SK-N-SH treated with all-trans-retinoic acid at 6 μM for 48 hours (cell line): ENCODE measurements at regions not wholly inside any gene's neighbourhood (a gene's known extent, or its start where the extent isn't known, plus 50 kb on each side); places are given as distances from the start of the nearest gene placed in this dataset.
"Not testable (repeated sequence)": the region's sequence is repeated elsewhere in the genome, so short reads cannot be mapped to it uniquely, and the experiment has no call there.

Source experiments
- ATAC-seq: fragments of 200-7000 bp; cut with Tn5 transposase; 3 replicates; pipeline ENCODE4 v1.9.1; 2020; ENCODE audit warnings: mild to moderate bottlenecking, moderate library complexity
- ARNTL ChIP-seq: fragments of 450-650 bp; formaldehyde crosslinking; IDR thresholded peaks from 2 replicates; pipeline ENCODE4 v1.5.0; 2020; ENCODE audit warnings: low read depth, mild to moderate bottlenecking, moderate library complexity, borderline replicate concordance
- BACH2 ChIP-seq: fragments of 250-450 bp; sonication (Bioruptor Pico); IDR thresholded peaks from 2 replicates; pipeline ENCODE4 v1.9.0; 2021; ENCODE audit warnings: mild to moderate bottlenecking, borderline replicate concordance
- CSDC2 ChIP-seq: fragments of 250-450 bp; sonication (Bioruptor Pico); IDR thresholded peaks from 2 replicates; pipeline ENCODE4 v1.5.0; 2020; ENCODE audit warnings: mild to moderate bottlenecking, moderate library complexity
- ESRRG ChIP-seq: fragments of 250-450 bp; sonication (Bioruptor Pico); IDR thresholded peaks from 2 replicates; pipeline ENCODE4 v1.6.1; 2021; ENCODE audit warnings: mild to moderate bottlenecking
- GLIS3 ChIP-seq: fragments of 250-450 bp; sonication (Bioruptor Pico); IDR thresholded peaks from 2 replicates; pipeline ENCODE4 v1.5.0; 2020; ENCODE audit warnings: mild to moderate bottlenecking, moderate library complexity
- ISL1 ChIP-seq: fragments of 250-450 bp; sonication (Bioruptor Pico); IDR thresholded peaks from 2 replicates; pipeline ENCODE4 v2.1.2; 2022; ENCODE audit warnings: mild to moderate bottlenecking, moderate library complexity
- OSR1 ChIP-seq: fragments of 250-450 bp; sonication (Bioruptor Pico); IDR thresholded peaks from 2 replicates; pipeline ENCODE4 v1.8.0; 2022; ENCODE audit warnings: moderate library complexity, mild to moderate bottlenecking, inconsistent platforms
- RARB ChIP-seq: fragments of 250-450 bp; sonication (Bioruptor Pico); IDR thresholded peaks from 2 replicates; pipeline ENCODE4 v1.8.0; 2021; ENCODE audit warnings: mild to moderate bottlenecking, moderate library complexity
- SNAI2 ChIP-seq: fragments of 250-450 bp; sonication (Bioruptor Pico); IDR thresholded peaks from 2 replicates; pipeline ENCODE4 v1.5.0; 2020; ENCODE audit warnings: mild to moderate bottlenecking, moderate library complexity
- TOX ChIP-seq: fragments of 250-450 bp; sonication (Bioruptor Pico); IDR thresholded peaks from 2 replicates; pipeline ENCODE4 v1.8.0; 2021; ENCODE audit warnings: mild to moderate bottlenecking, moderate library complexity, borderline replicate concordance
- ZC3H10 ChIP-seq: fragments of 250-450 bp; sonication (Bioruptor Pico); IDR thresholded peaks from 2 replicates; pipeline ENCODE4 v1.5.1; 2021; ENCODE audit warnings: mild to moderate bottlenecking, moderate library complexity
- ZFP3 ChIP-seq: fragments of 250-450 bp; sonication (Bioruptor Pico); IDR thresholded peaks from 2 replicates; pipeline ENCODE4 v1.5.0; 2020; ENCODE audit warnings: mild to moderate bottlenecking, moderate library complexity
- ZFP30 ChIP-seq: fragments of 450-650 bp; formaldehyde crosslinking; IDR thresholded peaks from 2 replicates; pipeline ENCODE4 v1.5.0; 2022; ENCODE audit warnings: mild to moderate bottlenecking, moderate library complexity
- ZNF565 ChIP-seq: fragments of 450-650 bp; formaldehyde crosslinking; conservative IDR thresholded peaks from 2 replicates; pipeline ENCODE4 v1.5.0; 2020; ENCODE audit warnings: low read depth, mild to moderate bottlenecking, moderate library complexity
- ZNF70 ChIP-seq: fragments of 450-650 bp; formaldehyde crosslinking; IDR thresholded peaks from 2 replicates; pipeline ENCODE4 v1.5.0; 2020; ENCODE audit warnings: mild to moderate bottlenecking, moderate library complexity
- ZNF8 ChIP-seq: fragments of 450-650 bp; formaldehyde crosslinking; IDR thresholded peaks from 2 replicates; pipeline ENCODE4 v1.5.0; 2020; ENCODE audit warnings: mild to moderate bottlenecking, moderate library complexity
- TF ChIP-seq, protein P1 (sequence below): fragments of 250-450 bp; sonication (Bioruptor Pico); IDR thresholded peaks from 2 replicates; pipeline ENCODE4 v1.8.0; 2021; ENCODE audit warnings: low read depth, mild to moderate bottlenecking, moderate library complexity, borderline replicate concordance
- TF ChIP-seq, protein P2 (sequence below): fragments of 250-450 bp; sonication (Bioruptor Pico); IDR thresholded peaks from 2 replicates; pipeline ENCODE4 v1.5.1; 2020; ENCODE audit warnings: low read depth, mild to moderate bottlenecking, moderate library complexity
- TF ChIP-seq, protein P3 (sequence below): fragments of 250-450 bp; sonication (Bioruptor Pico); IDR thresholded peaks from 2 replicates; pipeline ENCODE4 v1.5.0; 2020; ENCODE audit warnings: mild to moderate bottlenecking, moderate library complexity

DNA sequence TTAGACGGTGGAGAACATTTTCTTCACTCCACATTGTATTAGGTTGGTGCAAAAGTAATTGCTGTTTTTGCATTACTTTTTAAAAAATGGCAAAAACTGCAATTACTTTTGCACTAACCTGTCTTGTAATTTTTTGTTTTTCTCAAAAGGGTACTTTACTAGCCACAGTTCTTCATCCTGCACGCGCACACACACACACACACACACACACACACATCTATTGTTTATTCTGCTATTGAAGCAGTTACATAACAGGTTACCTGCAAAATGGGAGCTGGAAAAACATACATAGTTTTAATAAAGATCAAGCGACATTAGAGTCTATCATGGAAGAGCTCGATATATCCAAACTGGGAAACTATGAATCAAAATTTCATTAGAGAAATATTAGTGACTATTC is 235.2 kb downstream of the SIM1 start (continued):
- TF ChIP-seq, protein P1, sequence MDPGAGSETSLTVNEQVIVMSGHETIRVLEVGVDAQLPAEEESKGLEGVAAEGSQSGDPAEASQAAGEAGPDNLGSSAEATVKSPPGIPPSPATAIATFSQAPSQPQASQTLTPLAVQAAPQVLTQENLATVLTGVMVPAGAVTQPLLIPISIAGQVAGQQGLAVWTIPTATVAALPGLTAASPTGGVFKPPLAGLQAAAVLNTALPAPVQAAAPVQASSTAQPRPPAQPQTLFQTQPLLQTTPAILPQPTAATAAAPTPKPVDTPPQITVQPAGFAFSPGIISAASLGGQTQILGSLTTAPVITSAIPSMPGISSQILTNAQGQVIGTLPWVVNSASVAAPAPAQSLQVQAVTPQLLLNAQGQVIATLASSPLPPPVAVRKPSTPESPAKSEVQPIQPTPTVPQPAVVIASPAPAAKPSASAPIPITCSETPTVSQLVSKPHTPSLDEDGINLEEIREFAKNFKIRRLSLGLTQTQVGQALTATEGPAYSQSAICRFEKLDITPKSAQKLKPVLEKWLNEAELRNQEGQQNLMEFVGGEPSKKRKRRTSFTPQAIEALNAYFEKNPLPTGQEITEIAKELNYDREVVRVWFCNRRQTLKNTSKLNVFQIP (CRISPR knock-in tag) = no peak
- TF ChIP-seq ESRRG = no peak
- TF ChIP-seq ZFP3 (CRISPR knock-in tag) = no peak
- no peak for TF ChIP-seq ZNF8 (CRISPR knock-in tag)

DNA sequence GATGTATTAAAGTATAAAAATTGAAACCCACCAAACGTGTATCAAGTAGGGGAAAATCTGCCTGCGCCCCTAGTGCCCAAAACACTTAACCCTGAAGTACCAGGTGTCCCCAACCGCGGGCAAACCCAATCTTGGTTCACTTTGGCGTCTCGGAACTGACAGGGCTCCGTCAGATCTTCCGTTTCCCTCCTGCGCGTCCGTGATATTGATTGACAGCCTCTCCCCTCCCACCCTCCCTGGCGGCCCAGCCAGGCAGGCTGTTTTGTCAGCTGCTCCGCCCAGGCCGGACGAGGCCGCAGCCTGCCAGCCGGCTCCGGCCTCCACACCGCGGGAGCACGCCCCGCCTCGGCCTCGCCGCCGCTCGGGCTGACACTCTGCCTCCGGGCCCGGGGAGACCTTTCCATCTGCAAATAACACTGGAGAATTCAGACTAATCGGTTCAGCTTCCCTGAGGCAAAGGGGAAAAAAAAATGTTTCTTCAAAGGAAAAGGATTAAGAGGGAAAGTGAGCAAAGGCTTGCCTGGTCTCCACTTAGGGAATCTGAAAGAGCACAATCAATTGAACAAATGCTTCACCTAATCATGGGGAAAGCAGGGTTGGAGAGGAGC is 234.9 kb upstream of the MCHR2 start:
- peak; percentile 98 for ATAC-seq

DNA sequence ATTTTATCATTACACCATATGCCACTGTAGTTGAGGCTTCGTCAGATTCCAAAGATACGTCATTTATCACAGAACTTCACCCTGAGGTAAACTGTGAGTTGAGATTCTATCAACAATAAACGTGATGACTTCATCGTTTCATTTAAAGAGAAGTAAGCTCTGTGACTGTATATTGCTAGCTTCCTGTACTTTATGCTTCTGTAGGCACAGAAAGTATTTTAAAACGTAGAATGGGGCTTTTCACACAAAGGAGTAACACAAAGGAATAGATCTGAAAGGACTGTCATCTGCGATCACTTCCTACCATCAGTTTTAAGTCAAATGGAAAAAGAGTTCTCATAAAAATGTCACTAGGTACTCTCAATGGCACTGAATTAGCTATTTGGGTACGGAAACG is 234.4 kb upstream of the MCHR2 start:
- ATAC-seq = no peak
- TF ChIP-seq CSDC2 (CRISPR knock-in tag) (no peak), ZNF70 (CRISPR knock-in tag) (no peak), OSR1 (CRISPR knock-in tag) (no peak), RARB (CRISPR knock-in tag) (no peak), ZNF565 (CRISPR knock-in tag) (no peak)
- TF ChIP-seq, protein P2, sequence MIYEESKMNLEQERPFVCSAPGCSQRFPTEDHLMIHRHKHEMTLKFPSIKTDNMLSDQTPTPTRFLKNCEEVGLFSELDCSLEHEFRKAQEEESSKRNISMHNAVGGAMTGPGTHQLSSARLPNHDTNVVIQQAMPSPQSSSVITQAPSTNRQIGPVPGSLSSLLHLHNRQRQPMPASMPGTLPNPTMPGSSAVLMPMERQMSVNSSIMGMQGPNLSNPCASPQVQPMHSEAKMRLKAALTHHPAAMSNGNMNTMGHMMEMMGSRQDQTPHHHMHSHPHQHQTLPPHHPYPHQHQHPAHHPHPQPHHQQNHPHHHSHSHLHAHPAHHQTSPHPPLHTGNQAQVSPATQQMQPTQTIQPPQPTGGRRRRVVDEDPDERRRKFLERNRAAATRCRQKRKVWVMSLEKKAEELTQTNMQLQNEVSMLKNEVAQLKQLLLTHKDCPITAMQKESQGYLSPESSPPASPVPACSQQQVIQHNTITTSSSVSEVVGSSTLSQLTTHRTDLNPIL (CRISPR knock-in tag) = no peak

More for the DNA sequence above, 234.9 kb upstream of the MCHR2 start:
- no peak for TF ChIP-seq RARB (CRISPR knock-in tag)
- no peak for TF ChIP-seq BACH2

DNA sequence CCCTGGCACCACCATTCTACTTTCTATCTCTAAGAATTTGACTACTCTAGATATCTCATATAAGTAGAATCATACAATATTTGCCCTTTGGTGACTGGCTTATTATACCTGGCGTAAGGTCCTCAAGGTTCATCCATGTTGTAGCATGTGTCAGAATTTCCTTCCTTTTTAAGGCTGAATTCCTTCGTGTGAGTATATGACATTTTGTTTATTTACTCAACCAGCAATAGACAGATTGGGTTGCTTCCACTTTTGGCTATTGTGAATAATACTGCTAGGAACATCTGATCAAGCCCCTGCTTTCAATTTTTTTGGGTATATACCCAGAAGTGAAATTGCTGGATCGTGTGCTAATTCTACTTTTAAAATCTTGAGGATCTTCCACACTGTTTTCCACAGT is 232.8 kb upstream of the MCHR2 start:
- no peak for ATAC-seq
- TF ChIP-seq GLIS3 (CRISPR knock-in tag) = no peak
- no peak for TF ChIP-seq ZNF565 (CRISPR knock-in tag)
- no peak for TF ChIP-seq SNAI2 (CRISPR knock-in tag)
- TF ChIP-seq ISL1 (CRISPR knock-in tag) = no peak
- TF ChIP-seq, protein P3, sequence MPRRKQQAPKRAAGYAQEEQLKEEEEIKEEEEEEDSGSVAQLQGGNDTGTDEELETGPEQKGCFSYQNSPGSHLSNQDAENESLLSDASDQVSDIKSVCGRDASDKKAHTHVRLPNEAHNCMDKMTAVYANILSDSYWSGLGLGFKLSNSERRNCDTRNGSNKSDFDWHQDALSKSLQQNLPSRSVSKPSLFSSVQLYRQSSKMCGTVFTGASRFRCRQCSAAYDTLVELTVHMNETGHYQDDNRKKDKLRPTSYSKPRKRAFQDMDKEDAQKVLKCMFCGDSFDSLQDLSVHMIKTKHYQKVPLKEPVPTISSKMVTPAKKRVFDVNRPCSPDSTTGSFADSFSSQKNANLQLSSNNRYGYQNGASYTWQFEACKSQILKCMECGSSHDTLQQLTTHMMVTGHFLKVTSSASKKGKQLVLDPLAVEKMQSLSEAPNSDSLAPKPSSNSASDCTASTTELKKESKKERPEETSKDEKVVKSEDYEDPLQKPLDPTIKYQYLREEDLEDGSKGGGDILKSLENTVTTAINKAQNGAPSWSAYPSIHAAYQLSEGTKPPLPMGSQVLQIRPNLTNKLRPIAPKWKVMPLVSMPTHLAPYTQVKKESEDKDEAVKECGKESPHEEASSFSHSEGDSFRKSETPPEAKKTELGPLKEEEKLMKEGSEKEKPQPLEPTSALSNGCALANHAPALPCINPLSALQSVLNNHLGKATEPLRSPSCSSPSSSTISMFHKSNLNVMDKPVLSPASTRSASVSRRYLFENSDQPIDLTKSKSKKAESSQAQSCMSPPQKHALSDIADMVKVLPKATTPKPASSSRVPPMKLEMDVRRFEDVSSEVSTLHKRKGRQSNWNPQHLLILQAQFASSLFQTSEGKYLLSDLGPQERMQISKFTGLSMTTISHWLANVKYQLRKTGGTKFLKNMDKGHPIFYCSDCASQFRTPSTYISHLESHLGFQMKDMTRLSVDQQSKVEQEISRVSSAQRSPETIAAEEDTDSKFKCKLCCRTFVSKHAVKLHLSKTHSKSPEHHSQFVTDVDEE (CRISPR knock-in tag) = no peak
- no peak for TF ChIP-seq ZC3H10
- TF ChIP-seq CSDC2 (CRISPR knock-in tag) = no peak
- TF ChIP-seq, all 23 proteins: peak for 0

DNA sequence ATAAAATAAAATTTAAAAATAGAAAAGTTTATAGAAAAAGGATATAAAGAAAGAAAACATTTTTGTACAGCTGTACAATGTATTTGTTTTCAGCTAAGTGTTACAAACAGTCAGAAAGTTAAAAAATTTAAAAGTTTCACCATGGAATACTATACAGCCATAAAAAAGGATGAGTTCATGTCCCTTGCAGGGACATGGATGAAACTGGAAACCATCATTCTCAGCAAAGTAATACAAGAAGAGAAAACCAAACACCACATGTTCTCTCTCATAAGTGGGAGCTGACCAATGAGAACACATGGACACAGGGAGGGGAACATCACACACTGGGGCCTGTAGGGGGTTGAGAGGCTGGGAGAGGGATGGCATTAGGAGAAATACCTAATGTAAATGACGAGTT is 229.9 kb upstream of the MCHR2 start:
- ATAC-seq = not testable (repeated sequence)

DNA sequence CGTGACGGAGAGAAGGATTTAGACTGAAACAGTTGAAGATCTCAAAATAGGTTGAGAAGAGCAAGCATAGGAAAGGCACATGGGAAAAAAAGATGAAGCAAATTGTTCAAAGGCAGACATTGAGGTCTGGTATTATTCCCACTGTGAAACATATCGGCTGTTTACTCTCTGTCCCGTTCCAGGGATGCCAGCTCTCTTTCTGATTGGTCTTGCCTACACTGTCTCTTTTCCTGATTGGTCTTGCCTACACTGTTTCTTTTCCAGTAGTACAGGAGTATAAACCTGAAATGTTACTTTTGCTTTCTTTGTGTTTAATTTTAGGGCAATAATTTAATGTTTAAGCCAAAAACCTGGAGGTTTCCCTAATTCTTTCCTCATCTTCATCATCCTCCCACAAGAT is 226.5 kb upstream of the MCHR2 start:
- TF ChIP-seq ZFP3 (CRISPR knock-in tag) = no peak
- TF ChIP-seq ZFP30 (CRISPR knock-in tag) = no peak
- peak; percentile 90 for ATAC-seq

DNA sequence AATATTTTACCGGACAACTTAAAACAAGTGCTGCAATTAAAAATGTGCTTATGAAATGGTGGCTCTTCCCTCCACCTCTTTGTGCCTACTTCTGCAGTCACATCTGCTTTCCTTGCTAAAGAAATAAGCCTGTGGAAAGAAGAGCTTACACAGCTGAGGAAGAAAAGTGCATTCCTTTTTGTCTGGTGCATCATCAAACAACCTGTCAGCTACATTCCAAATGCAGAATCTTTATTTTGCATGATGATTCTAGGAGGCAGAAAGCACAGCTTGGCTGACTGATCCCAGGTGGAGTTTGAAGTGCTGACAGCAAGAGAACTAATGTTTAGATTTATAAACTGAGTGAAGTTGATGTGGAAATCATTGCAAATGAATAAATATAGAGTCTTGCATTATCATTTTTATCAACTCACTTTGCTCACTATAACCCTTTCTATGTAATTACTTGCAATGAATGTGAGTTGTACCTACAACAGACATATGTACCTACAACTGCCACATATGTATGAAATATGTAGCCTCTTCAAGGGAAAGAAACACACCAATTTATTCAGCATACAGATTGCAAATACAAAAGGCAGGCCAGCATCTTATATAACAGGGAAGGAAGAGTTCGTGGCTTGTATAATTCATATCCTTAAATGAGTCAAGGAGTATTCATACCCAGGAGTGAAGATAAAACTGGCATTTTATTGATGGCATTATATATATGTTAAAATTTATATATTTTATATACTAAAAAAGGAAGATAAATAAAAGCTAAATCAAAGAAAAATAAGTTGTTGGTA is 223.4 kb upstream of the MCHR2 start:
- ATAC-seq = peak; percentile 82
- TF ChIP-seq ZFP3 (CRISPR knock-in tag) (no peak), ARNTL (CRISPR knock-in tag) (no peak), ISL1 (CRISPR knock-in tag) (no peak), ZFP30 (CRISPR knock-in tag) (no peak), ESRRG (no peak), ZC3H10 (no peak), ZNF70 (CRISPR knock-in tag) (no peak), TOX (CRISPR knock-in tag) (no peak), OSR1 (CRISPR knock-in tag) (no peak)
- TF ChIP-seq, protein P3 (CRISPR knock-in tag) = no peak
